GM20000 (cell line): ENCODE measurements at regions not wholly inside any gene's neighbourhood (a gene's known extent, or its start where the extent isn't known, plus 50 kb on each side); places are given as distances from the start of the nearest gene placed in this dataset.

ENCODE experiments used
- DNase-seq: peaks from one replicate; pipeline ENCODE4 v3.0.0; 2012; ENCODE audit warnings: low spot score
- TF ChIP-seq, protein P1 (sequence below): IDR thresholded peaks from 2 replicates; pipeline ENCODE4 v1.5.1; 2012; ENCODE audit warnings: mild to moderate bottlenecking, control low read depth; ENCODE audit errors: extremely low read depth, missing control alignments

DNA sequence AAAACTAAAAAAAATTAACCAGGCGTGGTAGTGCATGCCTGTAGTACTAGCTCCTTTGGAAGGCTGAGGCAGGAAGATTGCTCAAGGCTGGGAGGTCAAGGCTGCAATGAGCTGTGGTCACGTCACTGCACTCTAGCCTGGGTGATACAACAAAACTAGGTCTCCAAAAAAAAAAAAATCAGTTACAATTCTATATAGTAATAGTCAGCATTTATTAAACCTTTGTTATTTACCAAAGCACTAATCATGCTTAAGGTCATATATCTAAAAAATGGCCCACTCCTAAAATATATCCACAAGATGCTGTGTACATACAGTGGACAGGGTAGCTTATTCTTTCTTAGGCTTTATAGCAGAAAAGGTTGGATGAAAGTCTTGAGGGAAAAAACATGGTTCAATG, 152.4 kb downstream of the TFAP2A start:
- DNase-seq = no peak
- TF ChIP-seq, protein P1, sequence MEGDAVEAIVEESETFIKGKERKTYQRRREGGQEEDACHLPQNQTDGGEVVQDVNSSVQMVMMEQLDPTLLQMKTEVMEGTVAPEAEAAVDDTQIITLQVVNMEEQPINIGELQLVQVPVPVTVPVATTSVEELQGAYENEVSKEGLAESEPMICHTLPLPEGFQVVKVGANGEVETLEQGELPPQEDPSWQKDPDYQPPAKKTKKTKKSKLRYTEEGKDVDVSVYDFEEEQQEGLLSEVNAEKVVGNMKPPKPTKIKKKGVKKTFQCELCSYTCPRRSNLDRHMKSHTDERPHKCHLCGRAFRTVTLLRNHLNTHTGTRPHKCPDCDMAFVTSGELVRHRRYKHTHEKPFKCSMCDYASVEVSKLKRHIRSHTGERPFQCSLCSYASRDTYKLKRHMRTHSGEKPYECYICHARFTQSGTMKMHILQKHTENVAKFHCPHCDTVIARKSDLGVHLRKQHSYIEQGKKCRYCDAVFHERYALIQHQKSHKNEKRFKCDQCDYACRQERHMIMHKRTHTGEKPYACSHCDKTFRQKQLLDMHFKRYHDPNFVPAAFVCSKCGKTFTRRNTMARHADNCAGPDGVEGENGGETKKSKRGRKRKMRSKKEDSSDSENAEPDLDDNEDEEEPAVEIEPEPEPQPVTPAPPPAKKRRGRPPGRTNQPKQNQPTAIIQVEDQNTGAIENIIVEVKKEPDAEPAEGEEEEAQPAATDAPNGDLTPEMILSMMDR = no peak

DNA sequence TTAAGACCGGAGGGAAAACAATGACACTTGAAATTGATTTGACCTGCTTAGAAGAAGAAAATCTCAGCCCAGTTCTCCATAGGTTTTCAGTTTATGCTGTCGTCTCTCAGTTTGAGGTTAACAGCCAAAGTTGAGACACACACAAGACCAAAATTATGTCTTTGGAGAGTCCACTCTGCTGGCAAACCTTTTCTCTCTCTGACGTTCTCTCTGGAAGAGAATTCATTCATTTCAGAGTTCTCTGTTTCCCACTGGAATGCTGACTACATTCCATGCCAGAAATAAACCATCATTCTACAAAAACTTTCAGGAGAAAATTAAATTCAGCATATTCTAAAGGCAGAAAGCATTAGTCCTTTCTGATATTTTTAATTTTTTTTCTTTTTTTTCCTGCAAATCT, 155.2 kb downstream of the TFAP2A start:
- DNase-seq = no peak
- TF ChIP-seq, protein P1 = no peak

DNA sequence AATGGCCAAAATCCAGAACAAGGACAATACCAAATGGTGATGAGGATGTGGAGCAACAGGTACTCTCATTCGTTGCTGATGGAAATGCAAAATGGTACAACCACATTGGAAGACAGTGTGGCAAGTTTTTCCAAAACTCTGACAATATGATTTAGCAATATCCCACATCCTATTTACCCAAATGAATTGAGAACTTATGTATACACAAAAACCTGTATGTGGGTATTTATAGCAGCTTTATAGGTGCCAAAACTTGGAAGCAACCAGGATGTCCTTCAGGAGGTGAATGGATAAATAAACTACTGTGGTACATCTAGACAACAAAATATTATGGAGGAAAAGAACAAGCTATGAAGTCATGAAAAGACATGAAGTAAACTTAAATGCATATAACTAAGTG, 156.5 kb downstream of the TFAP2A start:
- DNase-seq = no peak
- TF ChIP-seq, protein P1 = no peak

DNA sequence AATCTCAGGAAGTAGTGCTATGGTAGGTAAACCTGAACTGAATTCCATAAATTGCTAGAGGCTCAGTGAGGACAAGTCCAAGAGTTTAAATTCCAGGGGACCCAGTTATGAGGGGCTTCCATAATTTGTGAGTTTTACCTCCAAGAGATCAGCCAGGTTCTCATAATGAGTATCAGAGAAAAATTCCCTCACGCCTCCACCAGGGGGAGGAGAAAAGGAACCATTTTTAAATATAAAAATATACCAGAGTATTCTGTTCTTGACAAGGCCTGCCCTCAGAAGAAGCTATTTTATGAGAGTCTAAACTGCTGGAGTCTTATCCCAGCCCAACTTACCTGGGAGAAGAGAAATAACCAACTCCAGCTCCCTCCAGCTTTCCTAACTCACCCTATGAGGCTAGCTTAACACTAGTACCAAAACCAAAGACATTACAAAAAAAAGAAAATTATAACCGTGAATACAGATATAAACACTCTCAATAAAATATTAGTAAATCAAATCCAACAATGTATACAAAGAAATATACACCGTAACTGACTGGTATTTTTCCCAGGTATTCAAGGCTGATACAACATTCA, 158.7 kb downstream of the TFAP2A start:
- TF ChIP-seq, protein P1 = no peak
- peak; percentile 15 for DNase-seq

DNA sequence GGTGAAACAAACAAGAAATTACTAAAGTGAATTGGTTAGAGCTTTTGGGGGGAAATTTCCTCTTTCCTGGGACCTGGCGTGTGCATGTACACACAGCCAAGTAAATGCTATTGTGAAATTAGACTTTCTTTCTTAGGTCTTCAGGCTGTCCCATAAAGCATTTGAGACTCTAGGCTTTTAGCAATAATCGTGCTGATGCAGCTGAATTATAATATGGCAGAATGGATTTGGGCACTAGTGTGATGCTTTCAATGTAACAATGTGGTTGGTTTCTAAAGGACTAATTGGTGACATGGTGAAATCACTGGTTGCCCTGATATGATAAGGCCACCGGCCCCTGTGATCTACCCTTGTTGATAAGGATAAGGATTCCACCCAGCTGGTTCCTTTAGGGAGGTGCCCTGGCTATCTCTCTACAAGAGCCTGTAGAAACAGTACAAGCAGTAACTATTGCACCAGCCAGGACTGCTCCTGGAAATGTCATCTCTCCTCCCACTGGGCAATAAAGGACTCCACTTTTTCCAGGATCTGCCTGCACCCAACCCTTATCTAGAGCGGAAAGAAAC, 164.1 kb downstream of the TFAP2A start:
- TF ChIP-seq, protein P1 = no peak

GRCh38 chr6:10248378-10248843, 166.5 kb downstream of the TFAP2A start:
- DNase-seq = no peak
- TF ChIP-seq, protein P1 = no peak

More for the DNA sequence above, 164.1 kb downstream of the TFAP2A start:
- no peak for DNase-seq

DNA sequence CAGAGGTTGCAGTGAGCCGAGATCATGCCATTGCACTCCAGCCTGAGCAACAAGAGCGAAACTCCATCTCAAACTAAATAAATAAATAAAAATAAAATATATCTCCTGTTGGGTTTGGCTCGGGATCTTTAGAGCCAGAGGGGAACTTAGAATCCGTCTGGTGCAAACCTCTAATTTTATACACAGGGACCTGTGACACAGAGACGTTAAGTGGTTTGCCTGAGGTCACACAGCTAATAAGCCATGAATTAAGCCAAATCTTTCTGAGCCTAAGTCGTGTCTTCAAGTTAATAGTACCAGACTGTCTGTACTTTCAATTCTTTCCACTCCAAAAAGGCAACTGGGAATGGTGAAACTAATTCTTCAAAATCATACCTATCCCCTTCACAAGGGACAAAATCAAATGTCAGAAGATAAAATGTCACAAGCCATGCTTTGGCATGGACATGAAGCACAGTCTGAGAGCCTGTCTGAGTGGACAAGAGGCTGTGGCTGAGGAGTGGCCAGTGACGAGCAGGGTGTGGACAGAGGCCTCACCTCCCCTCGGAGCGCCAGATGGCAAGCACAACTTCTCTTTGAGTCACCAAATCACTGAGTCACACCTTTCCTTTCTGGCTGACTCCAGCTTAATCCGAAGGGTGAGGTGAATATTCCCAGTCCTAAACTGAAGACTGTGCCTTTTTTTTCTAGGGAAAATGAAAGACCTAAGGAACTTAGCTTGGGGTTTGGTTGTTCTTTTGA, 177.4 kb downstream of the TFAP2A start:
- DNase-seq = no peak
- TF ChIP-seq, protein P1 = no peak
